GM12892 (cell line): ENCODE measurements at regions not wholly inside any gene's neighbourhood (a gene's known extent, or its start where the extent isn't known, plus 50 kb on each side); places are given as distances from the start of the nearest gene placed in this dataset.
A peak's percentile ranks its signal among the peaks of the same experiment; 100 is the strongest.

ENCODE experiments used
- DNase-seq: peaks from one replicate; pipeline ENCODE4 v3.0.0; 2011; ENCODE audit not compliant: insufficient read length
- FAIRE-seq: peaks from 2 replicates; lab custom pipeline; 2011; peaks lifted over from hg19 to GRCh38; lab: Jason Lieb, UNC
- POLR2A ChIP-seq: IDR thresholded peaks from 2 replicates; pipeline ENCODE4 v1.6.1; 2011; ENCODE audit warnings: low read depth, low read length, control low read depth
- POLR2AphosphoS5 ChIP-seq: IDR thresholded peaks from 2 replicates; pipeline ENCODE4 v1.6.1; 2011; ENCODE audit warnings: low read depth, low read length, control low read depth
- TAF1 ChIP-seq: IDR thresholded peaks from 2 replicates; pipeline ENCODE4 v1.6.1; 2011; ENCODE audit warnings: low read depth, mild to moderate bottlenecking, control low read depth, low read length, borderline replicate concordance

DNA sequence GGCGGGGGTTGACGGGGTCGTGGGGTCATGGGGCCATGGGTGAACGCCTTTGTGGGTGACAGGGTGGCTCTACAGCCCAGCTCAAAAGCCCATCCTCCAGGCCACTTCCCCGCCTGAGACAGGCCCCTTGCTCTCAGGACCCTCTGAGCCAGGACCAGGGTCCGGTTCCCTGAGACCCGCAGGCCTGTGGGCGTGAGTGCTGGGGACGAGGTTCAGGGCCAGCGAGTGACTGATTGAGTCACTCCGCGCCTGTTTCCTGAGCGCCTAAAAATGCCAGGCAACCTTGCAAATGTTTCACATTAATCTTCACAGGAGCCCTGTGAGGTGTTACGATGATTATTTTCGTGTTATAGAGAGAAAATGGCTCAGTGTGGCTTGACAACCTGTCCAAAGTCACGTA, 97.8 kb downstream of the ZNF674 start:
- FAIRE-seq (no peak), DNase-seq (peak; percentile 19)
- TF ChIP-seq TAF1 (no peak), POLR2AphosphoS5 (no peak), POLR2A (no peak)

DNA sequence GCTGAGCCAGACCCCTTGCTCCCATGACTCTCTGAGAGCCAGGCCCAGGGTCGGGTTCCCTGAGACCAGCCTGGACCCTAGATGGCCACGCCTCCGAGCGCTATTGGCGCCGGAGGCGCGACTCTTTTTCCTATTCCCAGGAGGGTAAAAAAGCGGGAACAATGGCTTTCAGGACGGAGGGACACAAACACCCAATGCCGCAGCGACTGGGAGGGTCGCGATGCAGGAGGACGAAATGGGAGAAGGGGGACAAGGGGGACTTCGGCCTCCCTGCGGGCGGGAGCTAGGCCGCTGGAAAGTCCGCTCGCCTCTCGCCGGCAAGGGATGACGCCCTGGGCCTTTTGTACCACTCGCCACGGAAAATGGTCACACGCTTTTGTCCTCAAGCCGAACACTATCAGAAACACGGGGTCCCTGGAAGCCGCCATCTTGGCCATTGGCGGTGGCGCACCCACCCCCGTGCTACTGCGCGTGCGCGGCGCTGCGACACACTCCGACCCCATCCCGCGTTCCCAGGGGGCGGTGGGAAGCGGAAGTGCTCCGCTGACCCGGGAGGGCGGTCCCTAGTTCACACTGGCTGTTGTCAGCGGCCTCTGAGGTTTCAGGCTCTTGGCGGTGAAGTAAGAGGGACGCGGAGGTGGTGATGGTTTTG, 98.4 kb downstream of the ZNF674 start:
- peak; percentile 74 for DNase-seq
- TF ChIP-seq TAF1 (0 out of 2 replicates have a peak, but pooled peaks have one; percentile 41), POLR2AphosphoS5 (peak; percentile 72; the same call in 1 of the 2 replicates), POLR2A (peak; percentile 63; the same call in 1 of the 2 replicates)
- FAIRE-seq = peak; percentile 87

DNA sequence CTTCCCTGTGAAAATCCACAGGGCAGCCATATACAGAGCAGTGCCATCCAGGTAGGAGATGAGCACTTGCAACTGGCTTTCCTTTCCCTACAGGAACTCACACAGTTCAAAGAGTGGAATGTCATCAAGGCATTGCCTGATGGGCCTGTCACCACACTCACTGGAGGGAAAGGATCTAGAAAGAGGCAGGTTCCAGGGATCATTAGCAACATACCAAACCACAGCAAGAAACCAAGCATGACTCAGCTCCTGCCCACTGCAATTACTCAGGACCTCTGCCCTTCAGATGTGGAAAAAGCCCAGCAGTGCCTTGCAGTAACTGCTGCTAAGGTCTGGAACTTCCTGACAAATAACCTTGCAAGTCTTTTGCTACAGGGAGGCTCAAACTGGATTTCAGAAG, 101.2 kb downstream of the ZNF674 start:
- TF ChIP-seq TAF1 = no peak
- TF ChIP-seq POLR2AphosphoS5 = no peak
- TF ChIP-seq POLR2A = no peak
- DNase-seq (no peak), FAIRE-seq (no peak)

DNA sequence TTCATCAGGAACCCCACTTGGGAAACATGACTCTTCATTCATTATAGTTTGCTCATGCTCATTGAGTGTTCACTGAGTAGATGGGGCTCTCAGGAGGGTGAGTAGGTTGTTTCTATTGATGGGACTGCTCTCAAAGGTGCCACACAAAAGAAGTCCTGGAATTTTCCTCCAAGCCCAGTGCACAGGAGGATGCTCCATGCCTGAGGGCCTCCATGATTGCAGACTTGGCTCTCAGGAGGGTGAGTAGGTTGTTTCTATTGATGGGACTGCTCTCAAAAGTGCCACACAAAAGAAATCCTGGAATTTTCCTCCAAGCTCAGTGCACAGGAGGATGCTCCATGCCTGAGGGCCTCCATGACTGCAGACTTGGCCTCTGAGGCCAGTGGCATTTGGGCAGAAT, 108.5 kb downstream of the ZNF674 start:
- FAIRE-seq = no peak
- DNase-seq = no peak
- TF ChIP-seq TAF1 (no peak), POLR2AphosphoS5 (no peak), POLR2A (no peak)

DNA sequence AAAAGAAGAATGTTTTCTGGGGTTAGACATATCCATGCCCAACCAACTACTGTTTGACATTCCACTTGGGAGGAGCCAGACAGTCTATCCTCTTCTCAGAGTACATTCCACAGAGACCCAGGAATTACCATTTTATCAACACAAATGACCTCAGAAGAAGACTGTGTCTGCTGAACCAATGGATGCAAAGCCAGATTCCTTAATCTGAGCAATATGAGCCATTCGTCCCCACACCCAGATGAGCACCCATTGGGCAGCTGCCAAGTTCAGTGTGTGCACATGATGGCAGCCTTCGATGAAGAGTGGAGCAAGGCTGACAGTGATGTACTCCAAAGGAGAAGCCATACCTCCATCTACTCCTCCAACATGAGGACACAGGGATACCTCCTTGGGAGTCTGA, 111.3 kb downstream of the ZNF674 start:
- TF ChIP-seq POLR2A (no peak), TAF1 (no peak), POLR2AphosphoS5 (no peak)
- DNase-seq = no peak
- no peak for FAIRE-seq

DNA sequence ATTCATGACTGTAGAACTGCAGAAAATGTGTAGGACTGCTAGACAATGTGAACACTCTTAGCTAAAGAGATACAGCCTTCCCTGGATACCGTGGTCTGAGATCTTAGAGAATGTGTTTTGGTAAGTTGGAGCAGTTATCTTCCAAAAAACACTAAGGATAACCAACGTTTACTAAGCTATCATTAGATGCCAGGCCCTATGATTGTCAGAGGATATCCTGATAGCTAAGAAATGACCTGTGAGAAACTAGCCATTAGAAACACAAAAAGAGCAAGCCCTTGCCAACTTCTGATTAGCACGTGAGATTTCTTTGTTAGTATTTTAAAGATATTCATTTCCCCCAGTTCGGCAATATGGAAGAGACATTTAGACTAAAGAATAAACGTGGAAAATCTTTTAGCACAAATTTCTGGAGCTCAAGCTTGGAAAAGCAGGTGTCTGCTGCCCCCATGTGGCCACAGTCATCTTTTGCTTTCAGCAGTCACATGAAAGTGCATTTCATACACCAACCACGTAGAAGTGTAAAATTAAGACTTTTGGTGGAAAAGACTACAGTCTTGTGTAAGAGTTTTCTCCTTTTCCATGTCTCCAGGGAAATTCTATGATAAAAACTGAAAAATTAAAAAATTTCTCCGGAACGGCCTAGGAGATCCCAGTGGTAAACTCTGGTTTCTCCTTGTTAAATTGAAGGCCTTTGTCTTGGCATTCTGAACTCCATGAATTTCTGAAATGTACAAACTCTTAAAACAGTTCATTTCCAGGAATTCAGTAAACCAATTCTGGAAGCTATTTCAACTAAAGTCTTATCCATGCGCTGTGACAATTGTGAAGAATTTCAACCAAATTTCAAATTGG, 136.4 kb downstream of the ZNF674 start:
- DNase-seq (peak; percentile 18), FAIRE-seq (peak; percentile 76)
- TF ChIP-seq TAF1 (no peak), POLR2AphosphoS5 (no peak), POLR2A (no peak)

DNA sequence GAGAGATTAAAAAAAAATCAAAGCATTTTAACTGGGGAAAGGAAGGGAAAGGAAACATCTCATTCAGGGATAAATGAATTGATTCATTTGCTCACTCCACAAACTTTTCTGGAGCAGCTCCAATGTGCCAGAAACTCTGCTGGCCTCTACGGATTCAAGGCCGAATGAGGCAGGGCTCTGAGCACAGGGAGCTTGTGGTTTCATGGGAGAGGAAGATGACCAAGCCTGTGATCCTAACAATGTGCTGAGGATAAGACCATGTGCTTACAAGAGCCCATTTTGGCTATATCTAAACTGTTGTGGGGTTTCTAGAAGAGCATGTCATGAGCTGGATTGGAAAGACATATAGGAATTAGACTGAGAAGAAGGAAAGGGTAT, 137.5 kb downstream of the ZNF674 start:
- no peak for DNase-seq
- TF ChIP-seq POLR2A = no peak
- no peak for TF ChIP-seq POLR2AphosphoS5
- no peak for TF ChIP-seq TAF1
- FAIRE-seq = no peak

DNA sequence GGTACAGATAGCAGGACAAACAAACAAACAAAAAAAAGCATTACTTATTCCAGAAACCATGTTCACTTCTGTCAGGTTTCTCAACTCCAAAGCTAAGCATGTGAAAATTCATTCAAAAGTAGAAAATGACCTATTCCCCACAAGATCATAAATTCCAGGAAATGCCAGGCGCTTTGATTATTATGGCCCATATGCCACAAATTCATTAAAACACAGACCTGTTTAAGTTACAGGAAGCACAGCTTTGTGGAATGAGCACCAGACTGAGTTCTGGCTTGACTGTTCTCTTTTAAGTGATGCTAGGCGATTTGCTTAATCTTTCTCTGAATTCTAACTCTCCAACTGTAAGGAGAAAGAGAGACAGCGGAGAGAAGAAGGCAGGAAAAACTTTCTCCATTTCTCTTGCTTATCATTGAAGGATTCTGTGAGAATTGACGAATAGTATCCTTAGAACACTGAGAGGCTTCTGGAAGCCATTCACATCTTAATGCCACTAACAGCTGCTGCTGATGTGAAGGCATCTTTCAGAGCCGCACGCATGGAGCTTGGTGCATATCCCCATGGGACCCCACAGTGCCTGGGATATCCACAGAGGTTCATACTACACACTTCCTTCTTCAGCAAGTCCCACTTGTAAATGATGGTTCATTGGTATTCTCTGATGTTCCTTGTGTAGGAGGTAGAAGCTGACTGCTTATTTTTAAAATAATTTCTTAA, 138.0 kb downstream of the ZNF674 start:
- TF ChIP-seq POLR2A = no peak
- TF ChIP-seq POLR2AphosphoS5 = no peak
- no peak for TF ChIP-seq TAF1
- FAIRE-seq = no peak
- no peak for DNase-seq

DNA sequence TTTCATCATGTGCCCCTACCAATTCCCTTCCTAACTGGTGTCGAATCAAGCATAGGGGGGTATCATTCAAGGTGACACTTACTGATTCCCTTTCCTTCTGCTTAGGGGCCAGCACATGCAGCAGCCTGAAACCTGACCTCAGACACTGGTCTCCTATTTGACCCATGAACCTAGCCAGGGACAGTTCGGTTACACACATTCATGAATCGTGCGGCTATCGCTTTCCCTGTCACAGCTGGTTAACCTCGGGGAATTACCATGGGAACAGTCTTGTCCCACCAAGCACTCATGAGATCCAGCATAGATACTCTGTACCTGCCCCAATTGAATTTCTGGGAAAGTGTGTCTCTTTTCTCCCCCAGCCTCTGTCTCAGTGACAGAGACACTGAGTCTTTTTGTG, 140.4 kb downstream of the ZNF674 start:
- no peak for DNase-seq
- FAIRE-seq = no peak
- no peak for TF ChIP-seq POLR2A
- TF ChIP-seq TAF1 = no peak
- no peak for TF ChIP-seq POLR2AphosphoS5

DNA sequence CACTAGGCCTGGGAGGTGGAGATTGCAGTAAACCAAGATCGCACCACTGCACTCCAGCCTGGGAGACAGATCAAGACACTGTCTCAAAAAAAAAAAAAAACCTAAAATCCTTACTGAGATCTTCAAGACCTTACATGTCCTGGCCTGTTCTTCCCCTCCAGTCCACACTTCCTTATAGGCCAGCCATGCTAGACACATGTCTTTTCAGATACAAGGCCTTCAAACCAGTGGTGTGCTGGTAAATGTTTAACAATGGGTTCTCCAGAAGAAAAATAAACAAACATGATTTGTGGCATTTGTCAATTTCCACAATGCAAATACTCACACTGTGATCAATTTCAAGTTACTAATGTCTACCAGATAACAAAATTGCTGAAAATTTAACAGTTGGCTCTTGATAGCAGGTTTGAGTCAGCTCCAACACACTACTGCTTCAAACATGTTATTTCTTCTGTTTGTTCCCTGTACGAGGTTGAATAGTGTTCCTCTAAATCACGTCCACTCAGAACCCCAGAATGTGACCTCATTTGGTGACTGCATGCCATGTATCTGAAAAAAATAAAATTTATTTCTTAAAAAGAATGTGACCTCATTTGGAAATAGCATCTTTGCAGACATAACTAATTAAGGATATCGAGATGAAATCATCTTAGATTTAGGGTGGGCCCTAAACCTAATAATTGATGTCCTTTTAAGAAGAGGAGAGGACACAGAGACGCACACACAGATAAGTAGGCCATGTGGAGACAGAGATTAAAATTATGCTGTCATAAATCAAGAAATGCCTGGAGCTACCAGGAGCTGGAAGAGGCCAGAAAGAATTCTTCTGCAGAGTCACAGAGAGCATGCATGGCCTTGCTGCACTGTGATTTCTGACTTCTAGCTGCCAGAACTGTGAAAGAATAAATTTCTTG, 144.4 kb downstream of the ZNF674 start:
- TF ChIP-seq TAF1 (no peak), POLR2A (no peak), POLR2AphosphoS5 (no peak)
- no peak for FAIRE-seq

DNA sequence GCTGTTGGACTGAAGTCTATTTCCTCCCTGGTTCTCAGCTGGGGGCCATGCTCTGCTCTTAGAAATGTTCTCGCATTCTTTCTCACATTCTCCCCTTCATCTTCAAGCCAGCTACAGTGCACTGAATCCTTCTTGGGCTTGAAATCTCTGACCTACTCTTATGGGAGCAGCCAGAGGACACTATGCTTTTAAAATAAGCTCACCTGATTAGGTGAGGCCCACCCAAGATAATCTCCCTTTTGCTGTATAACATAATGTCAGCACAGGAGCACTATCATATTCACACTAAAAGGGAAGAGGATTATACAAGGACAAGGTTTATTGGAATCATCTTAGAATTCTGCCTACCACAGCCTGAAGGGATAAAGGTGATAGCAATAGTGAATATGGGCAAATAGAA, 146.3 kb downstream of the ZNF674 start:
- DNase-seq (no peak), FAIRE-seq (no peak)
- no peak for TF ChIP-seq POLR2AphosphoS5
- no peak for TF ChIP-seq TAF1

More for the DNA sequence above, 144.4 kb downstream of the ZNF674 start:
- no peak for DNase-seq

DNA sequence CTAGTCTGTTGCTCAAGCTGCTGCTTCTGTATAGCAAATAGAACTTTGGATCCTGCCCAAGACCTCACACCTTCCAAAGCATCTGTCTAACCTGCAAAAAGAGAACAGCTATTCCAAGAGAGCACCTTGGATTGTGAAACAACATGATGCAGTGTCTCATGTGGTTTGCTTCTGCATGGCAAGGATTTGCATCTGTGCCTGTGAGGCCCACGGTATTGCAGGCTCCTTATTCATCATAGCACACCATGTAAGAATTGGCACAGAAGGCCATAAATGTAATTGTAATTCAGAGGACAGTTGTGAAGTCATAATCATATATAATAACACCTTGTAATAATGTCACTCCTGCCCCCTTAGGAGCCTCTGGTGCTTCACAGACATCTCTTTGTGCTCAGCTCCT, 147.1 kb downstream of the ZNF674 start:
- DNase-seq (no peak), FAIRE-seq (no peak)
- TF ChIP-seq POLR2AphosphoS5 (no peak), TAF1 (no peak), POLR2A (no peak)
